Esophagus squamous epithelium (tissue), 5 donors: ENCODE measurements at regions not wholly inside any gene's neighbourhood (a gene's known extent, or its start where the extent isn't known, plus 50 kb on each side); places are given as distances from the start of the nearest gene placed in this dataset.

ENCODE experiments used
- DNase-seq: peaks from one replicate; lab custom pipeline; 2025; lab: John Stamatoyannopoulos, UW
- H3K27ac ChIP-seq, 4 donors: fragments of 200-600 bp; sonication (generic); one replicate each; pipeline ENCODE4 v1.5.1; 2016 to 2019; ENCODE audit warnings: mild to moderate bottlenecking in 1 of 4
- H3K27me3 ChIP-seq, 4 donors: fragments of 200-600 bp; sonication (generic); 1 replicate in 3 of 4; 2 replicates in 1 of 4; pipeline versions ENCODE4 v1.5.1 to v1.6.0; 2017 to 2021; ENCODE audit warnings: antibody characterized with exemption in 1 of 4
- H3K36me3 ChIP-seq, 3 donors: fragments of 200-600 bp; sonication (generic); one replicate each; pipeline ENCODE4 v1.5.1; 2016 to 2019
- H3K4me1 ChIP-seq, 3 donors: fragments of 200-600 bp; sonication (generic); one replicate each; pipeline ENCODE4 v1.5.1; 2017 to 2019
- H3K4me3 ChIP-seq, 4 donors: fragments of 200-600 bp; sonication (generic); 1 replicate in 3 of 4; 2 replicates in 1 of 4; pipeline ENCODE4 v1.5.1; 2016 to 2019; ENCODE audit warnings: mild to moderate bottlenecking in 2 of 4, moderate library complexity in 1 of 4
- H3K9me3 ChIP-seq, 3 donors: fragments of 200-600 bp; sonication (generic); one replicate each; pipeline ENCODE4 v1.5.1; 2016 to 2019
- POLR2A ChIP-seq, 4 donors: fragments of 450-650 bp; IDR thresholded peaks; one replicate each; pipeline ENCODE4 v1.6.1; 2017; ENCODE audit warnings: antibody characterized with exemption in 4 of 4, mild to moderate bottlenecking in 4 of 4, moderate library complexity in 3 of 4
- WGBS, 2 donors: methylation state at CpG; one replicate each; pipeline ENCODE4 v1.1.5; 2018; 5-methylcytosine and 5-hydroxymethylcytosine counted together
- intact Hi-C: fragments of 100-400 bp; cut with DNase I; formaldehyde crosslinking; loops from one replicate; pipeline ENCODE4 v1.15.0; 2022
- TF ChIP-seq, protein P1 (sequence below), 6 experiments: fragments of 450-650 bp in 4 of 6; fragments of 200-600 bp in 2 of 6; sonication (generic) in 2 of 6; IDR thresholded peaks; one replicate each; pipeline ENCODE4 v1.5.1; 2016 to 2019; ENCODE audit warnings: antibody characterized with exemption in 6 of 6, mild to moderate bottlenecking in 4 of 6, moderate library complexity in 4 of 6
- donor health status: DM: yes; HTN: yes; CAD: no.

DNA sequence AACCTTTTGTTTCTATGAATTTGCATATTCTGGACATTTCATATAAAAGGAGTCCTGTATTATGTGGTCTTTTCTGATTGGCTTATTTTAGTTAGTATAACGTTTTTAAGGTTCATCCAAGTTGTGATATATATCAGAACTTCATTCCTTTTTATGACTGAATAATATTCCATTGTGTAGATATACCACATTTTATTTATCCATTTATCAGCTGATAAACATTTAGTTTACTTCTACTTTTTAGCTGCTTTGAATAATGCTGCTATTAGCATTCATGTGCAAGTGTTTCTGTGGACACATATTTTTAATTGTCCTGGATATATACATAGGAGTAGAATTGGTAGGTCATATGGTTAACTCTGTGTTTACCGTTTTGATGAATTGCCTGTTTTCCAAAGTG, 498.5 kb upstream of the ADAMTS9 start:
- WGBS, 2 donors, result 68 to 81% methylated on average over 2 of the region's 2 CpGs
- Histone ChIP-seq H3K27ac (no peak overlapping the region), H3K36me3 (no peaks in the 10 kb centered on the region), H3K4me3 (no peak overlapping the region), H3K4me1 (no peaks in the 10 kb centered on the region), H3K27me3 (no peaks in the 10 kb centered on the region), H3K9me3 (no peaks in the 10 kb centered on the region)
- intact Hi-C loops, result no loop called here
- TF ChIP-seq, protein P1, sequence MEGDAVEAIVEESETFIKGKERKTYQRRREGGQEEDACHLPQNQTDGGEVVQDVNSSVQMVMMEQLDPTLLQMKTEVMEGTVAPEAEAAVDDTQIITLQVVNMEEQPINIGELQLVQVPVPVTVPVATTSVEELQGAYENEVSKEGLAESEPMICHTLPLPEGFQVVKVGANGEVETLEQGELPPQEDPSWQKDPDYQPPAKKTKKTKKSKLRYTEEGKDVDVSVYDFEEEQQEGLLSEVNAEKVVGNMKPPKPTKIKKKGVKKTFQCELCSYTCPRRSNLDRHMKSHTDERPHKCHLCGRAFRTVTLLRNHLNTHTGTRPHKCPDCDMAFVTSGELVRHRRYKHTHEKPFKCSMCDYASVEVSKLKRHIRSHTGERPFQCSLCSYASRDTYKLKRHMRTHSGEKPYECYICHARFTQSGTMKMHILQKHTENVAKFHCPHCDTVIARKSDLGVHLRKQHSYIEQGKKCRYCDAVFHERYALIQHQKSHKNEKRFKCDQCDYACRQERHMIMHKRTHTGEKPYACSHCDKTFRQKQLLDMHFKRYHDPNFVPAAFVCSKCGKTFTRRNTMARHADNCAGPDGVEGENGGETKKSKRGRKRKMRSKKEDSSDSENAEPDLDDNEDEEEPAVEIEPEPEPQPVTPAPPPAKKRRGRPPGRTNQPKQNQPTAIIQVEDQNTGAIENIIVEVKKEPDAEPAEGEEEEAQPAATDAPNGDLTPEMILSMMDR (IDR thresholded peaks at IDR 0.05), result no peak
- no peak for TF ChIP-seq POLR2A (IDR thresholded peaks at IDR 0.05)
- no peak for DNase-seq

DNA sequence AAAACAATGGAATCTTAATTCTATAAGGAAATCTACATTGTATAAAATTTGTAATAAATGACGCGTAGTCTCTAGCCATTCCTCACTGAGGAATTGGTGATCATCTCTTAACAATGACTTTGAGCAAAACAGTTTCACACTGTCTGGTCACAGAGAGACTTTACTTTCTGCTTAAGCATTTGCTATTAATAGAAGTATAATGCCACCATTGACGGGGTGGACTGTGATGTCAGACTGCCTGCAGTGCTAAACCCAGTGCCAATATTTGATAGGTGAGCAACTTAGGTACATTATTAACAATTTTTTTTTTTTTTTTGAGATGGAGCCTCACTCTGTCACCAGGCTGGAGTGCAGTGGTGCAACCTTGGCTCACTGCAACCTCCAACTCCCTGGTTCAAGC, 494.9 kb upstream of the ADAMTS9 start:
- DNase-seq, result no peak
- Histone ChIP-seq H3K36me3 (no peaks in the 10 kb centered on the region), H3K27ac (no peak overlapping the region), H3K4me3 (no peak overlapping the region), H3K4me1 (no peaks in the 10 kb centered on the region), H3K9me3 (no peaks in the 10 kb centered on the region), H3K27me3 (no peaks in the 10 kb centered on the region)
- intact Hi-C loops, result no loop called here
- WGBS, 2 donors, result 52 to 54% methylated on average over 3 of the region's 3 CpGs
- TF ChIP-seq, protein P1 (IDR thresholded peaks at IDR 0.05), result no peak

DNA sequence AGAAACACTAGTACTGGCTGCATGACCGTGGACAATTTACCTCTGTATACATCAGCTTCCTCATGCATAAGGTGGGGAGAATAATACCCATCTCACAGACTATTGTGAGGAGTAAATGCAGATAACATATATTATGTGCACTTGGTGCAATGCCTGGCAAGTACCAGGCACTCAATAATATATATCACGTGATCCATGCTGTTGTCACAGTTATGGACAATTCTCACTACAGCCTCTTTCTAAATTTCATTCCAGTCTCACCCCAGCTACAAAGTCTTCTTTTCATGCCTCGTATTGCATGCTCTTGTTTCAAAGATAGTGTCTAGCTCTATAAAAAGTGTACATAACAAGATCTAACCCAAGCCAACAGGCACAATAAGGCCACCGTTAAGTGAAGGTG, 494.3 kb upstream of the ADAMTS9 start:
- H3K4me3 ChIP-seq, result no peak overlapping the region
- no peak overlapping the region for H3K27ac ChIP-seq
- no peaks in the 10 kb centered on the region for H3K27me3 ChIP-seq
- no peaks in the 10 kb centered on the region for H3K36me3 ChIP-seq
- WGBS, 2 donors, result 68 to 74% methylated on average over 3 to 4 of the region's 4 CpGs
- DNase-seq, result no peak
- intact Hi-C loops, result no loop called here
- H3K9me3 ChIP-seq, result no peaks in the 10 kb centered on the region
- no peaks in the 10 kb centered on the region for H3K4me1 ChIP-seq
- no peak for TF ChIP-seq POLR2A (IDR thresholded peaks at IDR 0.05)
- TF ChIP-seq, protein P1 (IDR thresholded peaks at IDR 0.05), result no peak

DNA sequence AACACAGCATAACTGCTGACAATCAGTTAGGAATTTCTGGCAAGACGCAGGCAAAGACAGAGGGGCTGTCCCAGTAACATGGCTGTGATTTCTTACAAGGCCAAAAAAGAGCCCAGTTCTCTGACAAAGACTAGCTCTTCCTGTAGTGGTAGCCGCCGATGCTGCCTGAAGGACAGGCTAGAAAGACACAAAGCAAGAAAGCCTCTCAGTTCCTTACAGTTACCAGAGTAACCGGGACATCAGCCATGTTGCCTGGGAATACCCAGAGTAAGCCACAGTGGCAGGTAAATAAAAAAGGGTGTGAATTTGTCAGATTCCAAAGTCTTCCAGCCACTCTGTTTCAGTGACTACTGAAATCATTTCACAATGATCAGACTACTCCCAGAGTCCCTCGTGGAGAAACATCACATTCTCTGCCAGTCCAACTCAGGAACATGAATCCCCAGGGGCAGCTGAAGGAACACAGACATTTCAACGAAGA, 493.6 kb upstream of the ADAMTS9 start:
- TF ChIP-seq, protein P1 (IDR thresholded peaks at IDR 0.05), result no peak
- no peak for TF ChIP-seq POLR2A (IDR thresholded peaks at IDR 0.05)
- H3K4me3 ChIP-seq, result no peak overlapping the region
- no peaks in the 10 kb centered on the region for H3K9me3 ChIP-seq
- 64 to 74% methylated on average over 6 of the region's 6 CpGs for whole genome bisulfite sequencing, 2 donors
- intact Hi-C loops, result no loop called here
- H3K4me1 ChIP-seq, result no peaks in the 10 kb centered on the region
- H3K36me3 ChIP-seq, result no peaks in the 10 kb centered on the region
- peak overlapping the region in 3 of 4 donors; percentile 38 to 55 (median 47) for H3K27ac ChIP-seq
- no peak for DNase-seq
- H3K27me3 ChIP-seq, result no peaks in the 10 kb centered on the region

DNA sequence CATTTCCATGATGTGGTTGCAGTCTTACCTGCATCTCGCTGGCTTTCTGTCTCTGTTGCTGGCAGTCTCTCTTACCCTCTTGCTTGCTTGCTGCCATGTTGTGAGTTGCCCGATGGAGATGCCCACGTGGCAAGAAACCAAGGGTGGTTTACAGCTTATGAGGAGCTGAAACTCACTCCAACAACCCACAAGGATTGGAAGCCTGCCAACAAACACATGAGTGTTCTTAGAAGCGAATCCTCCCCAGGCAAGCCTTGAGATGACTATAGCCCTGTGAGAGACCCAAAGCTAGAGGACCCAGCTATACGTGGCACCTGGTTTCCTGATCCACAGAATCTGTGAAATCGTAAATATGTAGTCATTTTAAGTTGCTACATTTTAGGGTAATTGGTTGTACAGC, 490.9 kb upstream of the ADAMTS9 start:
- H3K27ac ChIP-seq, result no peak overlapping the region

More for the DNA sequence above, 490.9 kb upstream of the ADAMTS9 start:
- 55 to 88% methylated on average over 3 to 4 of the region's 6 CpGs for WGBS, 2 donors
- Histone ChIP-seq H3K27me3 (no peaks in the 10 kb centered on the region), H3K4me1 (no peaks in the 10 kb centered on the region), H3K9me3 (no peaks in the 10 kb centered on the region), H3K4me3 (no peak overlapping the region), H3K36me3 (no peaks in the 10 kb centered on the region)
- intact Hi-C loops, result no loop called here
- DNase-seq, result no peak
- no peak for TF ChIP-seq POLR2A (IDR thresholded peaks at IDR 0.05)
- TF ChIP-seq, protein P1 (IDR thresholded peaks at IDR 0.05), result no peak
